NB4 (cell line): ENCODE measurements at regions not wholly inside any gene's neighbourhood (a gene's known extent, or its start where the extent isn't known, plus 50 kb on each side); places are given as distances from the start of the nearest gene placed in this dataset.
"Not testable (repeated sequence)": the region's sequence is repeated elsewhere in the genome, so short reads cannot be mapped to it uniquely, and the experiment has no call there.

Experiments
- CTCF ChIP-seq: IDR thresholded peaks from one replicate; pipeline ENCODE4 v1.5.1; 2012; ENCODE audit warnings: low read depth, low read length
- POLR2A ChIP-seq: IDR thresholded peaks from 2 replicates; pipeline ENCODE4 v1.6.1; 2011; ENCODE audit warnings: mild to moderate bottlenecking; ENCODE audit not compliant: insufficient read length; ENCODE audit errors: extremely low read depth

GRCh38 chr15:44824277-44825145 lies 88.2 kb downstream of the TRIM69 start:
- TF ChIP-seq CTCF, POLR2A: not testable (repeated sequence)
